ENCODE measurements at regions not wholly inside any gene's neighbourhood (a gene's known extent, or its start where the extent isn't known, plus 50 kb on each side); places are given as distances from the start of the nearest gene placed in this dataset.

GRCh38 chrX:13933352-13933751, 96.3 kb downstream of the GEMIN8 start:
- no peak for TF ChIP-seq CTCF (conservative IDR thresholded peaks at IDR 0.05; ENCODE audit: low read length)
- no peak for TF ChIP-seq EZH2phosphoT487 (IDR thresholded peaks at IDR 0.05; ENCODE audit: borderline replicate concordance, low read depth, low read length)

Data from OCI-LY7 (cell line).